ENCODE measurements at regions not wholly inside any gene's neighbourhood (a gene's known extent, or its start where the extent isn't known, plus 50 kb on each side); places are given as distances from the start of the nearest gene placed in this dataset.
"Not testable (repeated sequence)": the region's sequence is repeated elsewhere in the genome, so short reads cannot be mapped to it uniquely, and the experiment has no call there.

DNA sequence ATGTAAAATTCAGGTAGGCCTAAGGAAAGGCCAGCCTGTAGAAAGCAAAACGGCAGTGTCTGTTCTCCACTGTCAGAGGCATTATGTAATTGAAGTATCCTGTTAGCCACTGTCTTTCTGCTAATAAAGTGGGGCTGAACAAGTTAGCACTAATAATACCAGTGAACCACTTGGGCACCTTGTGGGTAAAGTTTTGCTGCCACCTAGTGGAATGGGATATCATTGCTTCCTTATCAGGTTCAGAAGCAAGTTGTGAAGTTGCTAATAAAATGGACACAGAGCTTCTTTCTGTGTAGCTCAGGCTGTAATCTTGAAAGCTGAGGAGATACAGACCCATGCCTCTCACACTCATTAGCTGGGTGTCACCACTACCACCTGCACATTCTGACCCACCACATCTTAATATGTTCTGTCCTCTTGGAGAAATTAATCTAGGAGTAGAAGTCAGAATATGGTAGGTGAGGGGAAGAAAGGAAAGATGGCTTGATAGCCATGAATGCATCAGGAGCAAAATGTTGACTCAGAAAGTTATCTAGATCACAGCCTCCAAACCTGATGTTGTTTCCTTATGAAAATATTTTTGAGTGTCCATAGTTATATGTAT lies 175.1 kb downstream of the SEPTIN7 start:
- DNase-seq: no peak

DNA sequence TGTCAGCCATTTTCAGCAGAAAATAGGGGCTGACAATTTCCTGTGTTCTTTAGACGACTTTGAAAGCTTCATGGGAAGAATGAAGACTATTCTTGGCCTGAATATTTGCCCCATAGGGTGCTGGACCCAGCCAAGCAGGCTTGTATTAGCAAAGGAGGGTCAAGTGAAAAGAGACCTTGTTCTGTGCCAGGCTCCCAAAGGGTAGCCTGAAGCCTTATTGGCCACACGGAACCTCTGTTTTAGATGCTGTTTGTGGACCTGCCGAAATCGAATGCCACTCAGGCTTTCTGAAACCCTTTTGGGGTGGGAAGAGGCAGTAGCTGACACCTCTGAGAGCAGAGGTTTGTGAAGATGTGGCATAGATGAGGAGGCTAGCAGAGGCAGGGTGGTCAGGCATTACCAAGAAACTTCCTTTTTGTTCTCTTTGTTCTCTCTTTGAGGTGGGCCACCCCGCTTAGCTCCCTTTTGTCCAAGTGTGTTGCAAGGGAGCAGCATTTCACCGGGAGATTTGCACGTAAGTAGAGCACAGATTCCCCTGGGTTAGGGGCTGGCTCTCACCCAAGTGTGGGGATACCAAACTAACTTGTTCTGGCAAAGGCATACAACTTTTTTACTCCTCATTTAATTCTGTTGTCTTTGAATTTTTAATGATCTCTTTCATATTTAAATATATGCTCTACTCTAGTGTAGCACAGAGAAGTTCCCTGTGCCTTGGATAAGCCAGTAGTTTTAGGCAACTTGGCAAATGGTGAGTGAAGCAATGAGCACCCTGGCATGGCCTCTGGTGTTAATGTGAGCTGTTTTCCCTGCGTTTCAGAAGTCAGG lies 174.0 kb upstream of the EEPD1 start:
- not testable (repeated sequence) for DNase-seq

DNA sequence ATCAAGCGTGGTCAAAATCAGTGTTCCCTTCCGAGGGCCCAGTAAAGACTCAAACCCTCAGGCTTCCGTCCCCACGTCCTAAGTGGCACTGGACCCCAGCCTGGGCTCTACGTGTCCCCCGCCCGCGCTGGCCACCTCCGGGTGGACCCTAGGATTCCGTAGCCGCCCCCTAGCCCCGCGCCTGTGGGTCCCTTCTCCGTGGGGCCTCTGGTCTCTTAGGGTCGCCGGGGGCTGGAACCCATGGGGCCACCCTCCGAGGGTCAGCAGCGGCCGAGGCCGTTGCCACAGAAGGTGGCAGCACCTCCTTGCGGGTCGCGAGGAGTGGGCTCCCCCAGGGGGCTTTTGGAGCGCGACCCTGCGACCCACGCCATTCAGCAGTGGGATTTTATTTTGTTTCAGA lies 170.5 kb upstream of the EEPD1 start:
- DNase-seq: no peak

DNA sequence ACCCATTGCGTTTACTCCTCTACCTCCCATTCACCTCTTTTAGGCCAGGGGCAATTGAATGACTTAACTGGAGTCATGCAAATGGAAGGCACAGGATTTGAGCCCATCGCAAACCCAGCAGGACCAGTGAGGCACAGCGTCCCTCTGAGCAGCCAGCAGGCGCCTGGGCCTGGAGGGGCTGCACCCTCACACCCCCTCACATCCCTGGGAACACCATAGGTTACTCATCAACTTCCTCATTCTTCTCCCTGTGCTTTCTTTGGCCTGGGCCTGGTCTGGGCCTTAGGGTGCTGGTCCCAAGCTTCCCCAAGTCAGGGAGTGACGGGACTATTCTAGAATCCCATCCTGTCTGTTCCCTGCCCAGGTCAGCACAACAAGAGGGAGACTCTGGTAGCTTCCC lies 169.4 kb upstream of the EEPD1 start:
- no peak for DNase-seq

DNA sequence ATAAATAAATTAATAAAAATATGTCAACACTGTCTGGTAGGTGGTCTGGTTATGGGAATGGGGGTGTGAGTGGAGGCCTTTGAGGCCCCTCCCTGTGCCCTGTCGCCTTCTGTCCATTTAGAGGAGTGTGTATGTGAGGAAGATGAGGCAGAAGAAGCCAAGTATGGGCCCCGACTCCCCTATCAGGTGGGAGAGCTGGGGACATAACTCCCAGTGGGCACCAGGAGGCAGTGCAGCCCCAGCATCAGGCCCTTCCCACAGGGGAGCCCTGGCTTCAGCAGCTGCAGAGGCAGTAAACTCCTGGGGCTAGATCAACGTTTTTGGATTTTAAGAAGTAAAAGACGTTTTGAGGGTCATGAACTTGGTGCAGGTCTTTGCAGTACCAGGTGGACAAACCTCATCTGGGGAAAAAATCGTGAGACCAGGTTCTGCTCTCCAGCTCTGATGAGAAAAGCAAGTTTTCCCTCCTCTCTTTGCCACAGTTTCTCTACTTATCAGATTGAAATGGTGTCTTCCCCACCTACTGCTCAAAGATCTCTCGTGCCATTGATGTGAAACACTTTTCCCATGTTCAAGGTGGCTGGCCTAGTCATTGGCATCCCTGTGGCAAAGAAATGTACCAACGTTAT lies 167.8 kb upstream of the EEPD1 start:
- DNase-seq: no peak

DNA sequence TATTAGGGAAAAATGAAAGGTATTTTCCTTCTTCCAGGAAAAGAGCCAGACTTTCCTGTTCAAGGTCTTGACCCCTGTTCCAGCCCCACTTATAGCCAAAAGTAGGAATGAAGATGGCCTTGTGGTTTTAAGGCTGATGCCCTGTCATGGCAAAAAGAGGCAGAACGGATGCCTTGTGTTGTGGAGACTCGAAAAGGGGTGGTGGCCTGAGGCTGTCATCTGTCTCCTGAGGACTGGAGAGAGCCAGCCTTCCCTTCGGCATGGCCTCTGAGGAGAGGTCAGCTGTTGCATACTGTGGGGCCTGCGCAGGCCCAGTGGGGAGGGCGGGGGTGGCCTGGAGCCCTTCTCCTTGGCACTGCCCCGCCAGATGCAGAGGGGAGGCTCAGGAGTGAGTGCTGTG lies 166.0 kb upstream of the EEPD1 start:
- DNase-seq: no peak

DNA sequence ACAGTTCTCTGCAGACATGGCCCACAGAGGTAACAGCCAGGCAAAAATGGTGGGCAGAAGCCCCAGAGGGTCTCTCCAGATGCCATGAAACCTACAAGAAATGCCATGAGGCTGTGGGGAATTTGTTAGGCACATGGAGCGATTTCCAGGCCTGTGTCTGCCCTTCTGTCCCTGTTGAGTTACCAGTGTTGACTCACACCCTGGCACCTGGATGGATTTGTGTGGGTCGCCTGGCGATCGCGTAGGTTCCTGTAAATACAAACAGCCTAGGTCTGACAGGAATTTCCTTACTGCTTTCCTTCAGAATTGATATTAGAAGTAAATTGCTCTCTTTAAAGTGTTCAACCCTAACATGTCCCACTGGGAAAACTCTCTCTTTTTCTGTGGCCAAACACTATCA lies 164.9 kb upstream of the EEPD1 start:
- no peak for DNase-seq

DNA sequence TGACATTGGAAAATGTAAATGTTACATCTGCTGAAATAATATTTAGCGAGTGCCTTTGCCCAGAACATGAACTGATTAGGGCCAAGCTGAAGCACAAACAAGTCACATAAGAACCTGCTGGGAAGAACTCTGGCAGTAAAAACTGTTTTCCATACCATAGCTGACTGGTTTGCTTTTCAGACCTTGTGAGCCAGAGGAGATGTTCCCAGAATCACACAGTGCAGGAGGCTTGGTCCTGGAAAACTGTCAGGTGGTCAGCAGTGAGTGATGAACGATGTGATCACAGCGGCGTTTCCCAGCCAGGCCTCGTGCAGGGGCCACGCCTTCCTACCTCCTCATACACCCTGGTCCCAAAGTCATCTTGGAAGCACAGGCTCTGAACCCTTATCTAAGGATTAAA lies 164.2 kb upstream of the EEPD1 start:
- no peak for DNase-seq

DNA sequence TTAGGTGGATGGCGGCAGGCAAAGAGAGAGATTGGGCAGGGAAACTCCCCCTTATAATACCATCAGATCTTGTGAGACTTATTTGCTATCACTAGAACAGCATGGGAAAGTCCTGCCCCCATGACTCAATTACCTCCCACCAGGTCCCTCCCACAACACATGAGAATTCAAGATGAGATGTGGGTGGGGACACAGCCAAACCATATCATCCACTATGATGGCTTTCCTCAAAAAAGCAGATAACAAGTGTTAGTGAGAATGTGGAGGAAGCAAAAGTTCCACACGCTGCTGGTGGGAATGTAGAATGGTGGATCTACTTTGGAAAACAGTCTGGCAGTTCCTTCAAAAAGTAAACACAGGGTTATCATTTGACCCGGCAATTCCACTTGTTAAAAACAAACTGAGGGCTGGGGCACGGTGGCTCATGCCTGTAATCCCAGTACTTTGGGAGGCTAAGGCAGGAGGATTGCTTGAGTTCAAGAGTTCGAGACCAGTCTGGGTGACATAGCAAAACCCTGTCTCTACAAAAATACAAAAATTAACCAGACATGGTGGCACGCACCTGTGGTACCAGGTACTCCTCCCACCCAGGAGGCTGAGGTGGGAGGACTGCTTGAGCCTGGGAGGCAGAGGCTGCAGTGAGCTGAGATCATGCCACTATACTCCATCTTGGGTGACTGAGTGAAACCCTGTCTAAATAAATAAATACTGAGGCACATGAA lies 161.4 kb upstream of the EEPD1 start:
- no peak for DNase-seq

DNA sequence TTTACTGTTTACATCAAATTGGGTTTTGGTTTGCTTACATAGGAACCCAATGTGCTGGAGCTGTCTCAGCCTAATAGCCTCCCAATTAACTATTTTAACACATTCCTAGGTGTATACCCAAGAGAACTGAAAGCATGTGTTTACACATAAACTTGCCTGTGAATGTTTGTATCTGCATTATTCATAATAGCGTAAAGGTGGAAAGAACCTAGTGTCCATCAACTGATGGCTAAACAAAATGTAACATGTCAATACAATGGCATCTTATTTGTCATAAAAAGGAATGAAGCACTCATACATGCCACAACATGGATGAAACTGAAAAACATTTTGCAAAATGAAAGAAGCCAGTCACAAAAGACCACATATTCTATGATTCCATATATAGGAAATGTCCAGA lies 160.6 kb upstream of the EEPD1 start:
- no peak for DNase-seq

DNA sequence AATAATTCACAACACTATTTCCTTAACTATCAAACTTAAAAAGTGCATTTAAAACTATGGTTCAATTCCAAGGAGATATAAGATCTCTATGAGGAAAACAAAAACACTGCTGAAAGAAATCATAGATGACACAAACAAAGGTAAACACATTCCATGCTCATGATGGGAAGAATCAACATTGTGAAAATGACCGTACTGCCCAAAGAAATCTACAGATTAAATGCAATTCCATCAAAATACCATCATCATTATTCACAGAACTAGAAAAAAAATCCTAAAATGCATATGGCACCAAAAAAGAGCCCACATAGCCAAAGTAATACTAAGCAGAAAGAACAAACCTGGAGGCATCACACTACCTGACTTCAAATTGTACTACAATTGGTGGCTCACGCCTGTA lies 159.9 kb upstream of the EEPD1 start:
- no peak for DNase-seq

DNA sequence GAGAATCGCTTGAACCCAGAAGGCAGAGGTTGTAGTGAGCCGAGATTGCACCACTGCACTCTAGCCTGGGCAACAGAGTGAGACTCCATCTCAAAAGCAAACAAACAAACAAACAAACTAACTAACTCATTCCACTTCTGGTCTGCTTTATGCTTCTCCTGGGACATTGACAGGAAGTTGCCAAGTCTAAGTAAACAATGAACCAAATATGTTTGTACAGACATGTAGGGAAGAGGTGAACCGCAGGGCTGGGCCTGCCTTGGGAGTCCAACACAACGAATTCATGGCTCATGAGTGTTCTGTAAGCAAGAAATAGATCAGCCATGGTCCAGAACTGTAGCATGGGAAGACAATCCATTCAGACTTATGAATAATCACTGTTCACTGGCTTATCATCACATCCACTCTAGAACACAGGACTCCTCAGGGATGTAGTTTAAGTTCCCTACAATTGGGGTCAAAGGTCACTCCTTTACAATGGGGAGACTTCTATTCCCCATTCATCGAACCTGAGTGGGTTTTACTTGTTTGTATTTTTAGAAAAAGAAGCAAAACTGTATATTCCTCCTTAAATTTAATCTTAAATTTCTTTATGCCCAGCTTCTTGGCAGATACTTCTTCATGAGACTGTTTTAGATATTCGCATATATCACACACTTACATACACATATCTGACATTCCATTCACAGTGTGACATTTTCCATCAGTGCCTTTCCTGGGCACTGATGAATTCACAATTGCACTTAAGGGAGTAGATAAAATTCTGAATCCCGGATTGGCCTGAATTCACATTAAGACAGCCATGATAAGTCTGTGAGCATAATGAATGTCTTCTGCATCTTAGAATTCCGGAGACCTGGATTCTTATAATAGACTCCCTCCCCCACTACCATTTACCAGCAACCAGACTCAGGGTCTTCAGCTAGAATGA lies 159.1 kb upstream of the EEPD1 start:
- DNase-seq: no peak

DNA sequence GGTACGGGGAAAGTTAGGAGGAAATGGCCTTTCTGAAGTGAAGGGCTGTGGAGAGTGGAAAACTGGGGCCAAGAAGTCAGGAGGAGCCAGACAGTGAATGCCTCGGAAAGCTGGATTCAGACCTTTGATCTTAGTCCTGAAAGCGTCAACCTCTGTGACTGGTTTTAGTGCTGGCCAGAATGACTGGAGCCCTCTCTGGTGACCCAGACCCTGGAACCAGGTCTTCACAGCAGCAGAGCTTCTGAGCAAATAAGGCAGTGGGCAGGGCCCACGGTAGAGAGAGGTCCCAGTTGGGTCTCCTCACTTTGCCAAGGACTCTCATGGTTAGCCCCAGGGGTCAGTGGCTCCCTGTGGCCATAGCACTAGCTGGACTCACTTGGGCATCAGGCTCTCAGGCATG lies 157.7 kb upstream of the EEPD1 start:
- DNase-seq: no peak

DNA sequence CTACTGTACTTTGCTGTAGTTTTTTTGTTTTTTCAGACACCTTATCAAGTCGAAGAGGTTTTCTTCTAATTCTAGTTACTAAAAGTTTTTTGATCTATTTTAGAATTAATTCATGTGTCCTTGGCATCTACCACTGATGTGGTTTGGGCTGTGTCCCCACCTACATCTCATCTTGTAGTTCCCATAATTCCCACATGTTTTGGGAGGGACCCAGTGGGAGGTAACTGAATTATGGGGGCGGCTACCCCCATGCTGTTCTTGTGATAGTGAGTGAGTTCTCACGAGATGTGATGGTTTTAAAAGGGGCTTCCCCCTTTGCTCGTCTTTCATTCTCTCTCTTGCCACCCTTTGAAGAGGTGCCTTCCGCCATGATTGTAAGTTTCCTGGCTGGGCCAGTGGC lies 154.6 kb upstream of the EEPD1 start:
- DNase-seq: no peak

DNA sequence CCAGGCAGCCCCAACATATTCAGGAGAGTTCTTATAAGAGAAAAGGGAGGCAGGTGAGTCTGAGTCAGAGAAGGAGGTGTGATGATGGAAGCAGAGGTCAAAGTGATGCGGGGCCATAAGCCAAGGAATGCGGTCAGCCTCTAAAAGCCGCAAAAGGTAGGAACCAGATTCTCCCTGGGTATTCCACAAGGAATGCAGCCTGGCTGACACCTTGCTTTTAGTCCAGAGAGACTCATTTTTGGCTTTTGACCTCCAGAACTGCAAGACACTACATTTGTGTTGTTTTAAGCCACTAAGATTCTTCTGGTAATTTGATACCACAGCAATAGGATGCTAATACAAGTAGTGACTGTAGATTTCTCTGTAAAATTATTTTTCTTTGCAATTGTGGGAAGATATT lies 151.5 kb upstream of the EEPD1 start:
- no peak for DNase-seq

DNA sequence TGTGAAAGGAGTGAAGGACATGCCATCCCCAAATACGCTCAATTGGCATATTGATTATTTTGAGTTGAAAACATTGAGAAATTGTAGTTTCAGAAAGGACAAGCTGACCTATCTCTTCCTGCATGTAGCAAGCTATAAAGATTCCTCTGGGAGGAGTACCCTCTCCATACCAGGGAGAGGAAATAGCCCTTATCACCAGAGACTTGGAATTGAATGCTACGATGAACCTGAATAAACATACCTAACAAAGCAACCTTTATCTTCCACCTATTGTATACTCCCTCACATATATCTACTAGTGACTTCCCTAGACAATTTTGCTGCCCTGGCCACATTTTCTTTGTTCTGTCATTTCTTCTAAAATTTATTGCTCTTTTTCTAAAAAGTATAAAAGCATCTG lies 150.2 kb upstream of the EEPD1 start:
- DNase-seq: no peak

DNA sequence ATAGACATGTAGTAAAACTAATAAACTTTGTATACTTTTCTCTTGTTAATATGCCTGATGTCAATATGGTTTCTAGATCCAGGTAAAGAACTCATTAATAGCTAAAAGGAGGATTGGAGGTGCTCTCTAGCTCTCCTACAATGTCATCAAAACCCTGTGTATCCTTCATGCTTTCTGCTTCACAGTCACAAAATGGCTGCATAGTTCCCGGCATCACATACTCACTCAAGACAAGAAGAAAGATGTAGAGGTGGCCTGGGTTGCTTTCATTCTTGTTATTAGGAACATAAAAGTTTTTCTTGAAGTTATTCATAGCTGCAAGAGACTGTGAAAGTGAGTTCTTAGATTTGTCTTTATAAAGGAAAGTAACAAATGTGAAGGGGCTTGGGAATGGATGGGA lies 149.7 kb upstream of the EEPD1 start:
- no peak for DNase-seq

DNA sequence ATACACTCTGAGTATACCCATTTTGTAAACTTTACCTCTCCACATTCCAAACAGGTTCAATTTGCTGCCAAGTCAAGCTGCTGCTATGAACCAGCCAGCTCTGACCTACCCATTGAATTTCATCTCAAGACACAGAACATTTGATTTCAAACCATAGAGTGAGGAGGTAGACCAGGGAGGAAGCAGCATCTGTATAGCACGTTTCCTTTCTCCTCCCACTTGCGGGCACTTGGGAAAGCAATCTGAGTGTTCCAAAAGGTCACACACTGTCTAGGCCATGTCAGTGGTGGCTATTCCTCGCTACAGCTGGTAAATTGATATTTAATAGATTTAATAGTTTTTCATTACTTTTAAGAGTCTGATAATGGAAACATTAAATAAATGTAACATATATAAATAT lies 147.8 kb upstream of the EEPD1 start:
- DNase-seq: no peak

DNA sequence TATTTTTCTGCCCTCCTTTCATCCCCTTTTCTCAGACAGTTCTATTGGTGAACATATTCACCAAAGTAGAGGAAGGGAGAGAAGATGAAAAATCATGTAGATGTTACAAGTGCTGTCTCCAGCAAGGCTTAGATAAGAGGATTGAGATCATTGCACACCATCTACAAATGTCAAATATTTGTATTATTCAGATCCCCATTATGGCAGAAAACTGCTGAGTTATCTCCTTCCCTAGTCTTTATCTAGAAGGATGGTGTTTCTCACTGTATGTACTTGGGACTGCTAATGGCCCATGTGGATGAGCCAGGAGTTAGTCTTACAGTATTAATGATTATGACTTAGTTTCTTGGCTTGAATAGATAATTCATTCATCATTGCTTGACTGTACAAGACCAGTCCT lies 147.2 kb upstream of the EEPD1 start:
- no peak for DNase-seq

DNA sequence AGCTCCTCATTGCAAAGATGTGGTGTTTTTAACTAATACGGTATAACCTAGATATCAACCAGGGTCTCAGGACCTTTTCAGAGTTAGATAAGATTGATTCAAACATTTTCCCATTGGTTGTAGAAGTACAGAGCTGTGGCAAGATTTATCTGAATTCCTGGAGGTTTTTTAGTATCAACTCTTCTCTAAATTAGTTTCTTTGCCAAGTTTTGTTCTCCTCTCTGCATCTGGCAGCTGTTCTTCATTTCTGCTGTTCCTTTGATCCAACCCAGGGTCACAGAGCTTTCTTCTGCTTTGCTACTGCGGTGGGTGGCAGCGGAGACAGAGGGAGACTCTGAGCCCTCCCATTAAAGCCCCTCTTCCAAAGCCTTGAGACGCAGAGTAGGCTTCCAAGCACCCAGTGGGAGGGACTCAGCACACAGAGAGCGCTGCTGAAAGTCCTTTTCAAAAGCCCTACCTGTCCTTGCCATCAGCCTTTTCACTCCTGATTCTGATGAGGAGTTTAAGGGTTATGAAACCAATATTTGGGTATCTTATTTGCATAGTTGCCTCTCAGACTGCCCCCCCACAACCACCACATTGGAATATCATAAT lies 146.3 kb upstream of the EEPD1 start:
- no peak for DNase-seq

DNA sequence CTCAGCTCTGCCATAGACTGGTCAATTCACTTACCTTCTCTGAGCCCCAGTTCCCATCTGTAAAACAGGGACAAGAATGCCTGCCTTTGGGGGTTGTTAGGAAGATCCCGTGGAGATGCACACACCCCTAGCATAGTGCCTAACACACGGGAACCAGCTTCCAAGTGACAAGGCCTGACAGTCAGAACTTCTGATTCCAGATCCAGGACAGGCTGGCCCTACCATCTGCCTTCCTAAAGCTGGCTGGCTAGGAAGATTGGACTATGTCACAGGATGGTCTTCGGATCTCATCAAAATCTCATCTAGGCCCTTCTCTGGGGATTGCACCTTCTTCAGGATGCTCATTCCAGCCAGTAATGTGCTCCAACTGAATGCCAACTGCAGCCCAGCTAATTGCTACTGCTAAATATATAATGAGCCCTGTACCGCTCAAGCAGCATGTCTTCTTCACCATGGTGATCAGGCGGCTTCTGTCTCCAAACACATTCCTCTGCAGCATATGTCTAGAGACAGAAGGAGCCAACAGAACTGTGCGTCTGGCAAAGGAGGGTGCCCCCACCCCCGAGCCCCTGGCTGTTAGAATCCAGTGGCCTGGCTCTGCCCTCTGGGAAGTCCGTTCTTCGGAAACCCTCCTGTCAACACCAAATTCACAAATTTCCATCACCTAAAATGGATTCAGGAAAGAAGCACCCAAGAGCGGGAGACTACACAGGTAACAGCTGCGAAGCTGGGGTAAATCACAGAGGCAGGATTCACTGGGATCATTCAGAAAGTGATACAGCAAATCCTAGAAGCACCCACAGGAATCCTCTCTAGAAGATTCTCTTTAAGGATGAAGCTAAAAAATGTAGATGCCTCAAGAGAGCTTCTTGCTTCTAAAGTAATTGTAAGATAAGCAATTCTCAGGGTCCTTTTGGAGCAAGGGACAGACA lies 142.1 kb upstream of the EEPD1 start:
- no peak for DNase-seq

Data from NCI-H187 treated with DMSO at 0.1 percent for 48 hours (cell line).